GM23338 (cell line): ENCODE measurements at regions not wholly inside any gene's neighbourhood (a gene's known extent, or its start where the extent isn't known, plus 50 kb on each side); places are given as distances from the start of the nearest gene placed in this dataset.

Source experiments
- EZH2 ChIP-seq: fragments of 200-600 bp; sonication (generic); IDR thresholded peaks from one replicate; pipeline ENCODE4 v1.8.0; 2017; ENCODE audit warnings: antibody characterized with exemption, mild to moderate bottlenecking, low read depth; ENCODE audit not compliant: unreplicated experiment
- JUNB ChIP-seq: IDR thresholded peaks from one replicate; pipeline ENCODE4 v1.6.1; 2016; ENCODE audit warnings: antibody characterized with exemption; ENCODE audit not compliant: unreplicated experiment

- TF ChIP-seq EZH2: no peak
- TF ChIP-seq JUNB: no peak
These were observed 480.2 kb downstream of the SMARCA1 start for GRCh38 chrX:129043138-129043537.
